HEK293 (cell line): ENCODE measurements at regions not wholly inside any gene's neighbourhood (a gene's known extent, or its start where the extent isn't known, plus 50 kb on each side); places are given as distances from the start of the nearest gene placed in this dataset.

Experiments used
- CTCF ChIA-PET: fragments of 350-600 bp; formaldehyde crosslinking; extraction: SDS; loops from one replicate; lab custom pipeline; 2021; ENCODE audit warnings: antibody characterized with exemption; lab: Yijun Ruan, JAX
- POLR2A ChIA-PET: fragments of 300-600 bp; formaldehyde crosslinking; extraction: SDS; loops from one replicate; lab custom pipeline; 2020; ENCODE audit warnings: antibody characterized with exemption, inconsistent platforms; lab: Yijun Ruan, JAX
- H3K27ac ChIP-seq: fragments of 200-500 bp; sonication (Bioruptor generic); 2 replicates; pipeline ENCODE4 v1.5.1; 2014; ENCODE audit warnings: low read depth, low read length, control low read depth, inconsistent platforms; ENCODE audit errors: extremely low read depth
- H3K36me3 ChIP-seq, 2 experiments: fragments of 200-500 bp in 1 of 2; sonication (Bioruptor generic) in 1 of 2; 1 replicate in 1 of 2; 2 replicates in 1 of 2; pipeline ENCODE4 v1.5.1; 2014 to 2017; ENCODE audit warnings: inconsistent platforms in 2 of 2, low read length in 2 of 2; ENCODE audit not compliant: control insufficient read depth in 2 of 2, insufficient read depth in 1 of 2
- H3K4me1 ChIP-seq: fragments of 200-500 bp; sonication (Bioruptor generic); 2 replicates; pipeline ENCODE4 v1.5.1; 2014; ENCODE audit warnings: mild to moderate bottlenecking, low read length, inconsistent platforms; ENCODE audit not compliant: control insufficient read depth, insufficient read depth
- H3K4me3 ChIP-seq: 2 replicates; pipeline ENCODE4 v1.5.1; 2011; ENCODE audit warnings: low read depth, mild to moderate bottlenecking, control low read depth, low read length, moderate library complexity
- H3K9me3 ChIP-seq: fragments of 200-500 bp; sonication (Bioruptor generic); 2 replicates; pipeline ENCODE4 v1.5.1; 2014; ENCODE audit warnings: low read depth, low read length, inconsistent platforms; ENCODE audit not compliant: control insufficient read depth, insufficient read depth
- BCL11B ChIP-seq: fragments of 450-650 bp; formaldehyde crosslinking; IDR thresholded peaks from 2 replicates; pipeline ENCODE4 v1.5.1; 2016; ENCODE audit warnings: low read depth, missing biosample characterization, missing genetic modification characterization
- KLF16 ChIP-seq: fragments of 450-650 bp; formaldehyde crosslinking; IDR thresholded peaks from 2 replicates; pipeline ENCODE4 v1.5.1; 2017; ENCODE audit warnings: missing biosample characterization, missing genetic modification characterization
- MZF1 ChIP-seq: fragments of 450-650 bp; formaldehyde crosslinking; IDR thresholded peaks from 2 replicates; pipeline ENCODE4 v1.5.1; 2017; ENCODE audit warnings: missing biosample characterization, missing genetic modification characterization, borderline replicate concordance
- REST ChIP-seq: fragments of 450-650 bp; formaldehyde crosslinking; IDR thresholded peaks from 2 replicates; pipeline ENCODE4 v1.5.1; 2016; ENCODE audit warnings: missing biosample characterization, missing genetic modification characterization
- ZFP69B ChIP-seq: fragments of 450-650 bp; formaldehyde crosslinking; IDR thresholded peaks from 2 replicates; pipeline ENCODE4 v1.5.1; 2016; ENCODE audit warnings: missing biosample characterization, missing genetic modification characterization
- ZNF2 ChIP-seq: fragments of 450-650 bp; formaldehyde crosslinking; IDR thresholded peaks from 2 replicates; pipeline ENCODE4 v1.5.1; 2016; ENCODE audit warnings: missing biosample characterization, missing genetic modification characterization
- ZNF248 ChIP-seq: fragments of 450-650 bp; formaldehyde crosslinking; IDR thresholded peaks from 2 replicates; pipeline ENCODE4 v1.5.1; 2017; ENCODE audit warnings: missing biosample characterization, missing genetic modification characterization
- ZNF266 ChIP-seq: fragments of 450-650 bp; formaldehyde crosslinking; IDR thresholded peaks from 2 replicates; pipeline ENCODE4 v1.5.1; 2016; ENCODE audit warnings: missing biosample characterization, missing genetic modification characterization, low read depth
- ZNF280D ChIP-seq: fragments of 450-650 bp; formaldehyde crosslinking; IDR thresholded peaks from 2 replicates; pipeline ENCODE4 v1.5.1; 2016; ENCODE audit warnings: missing biosample characterization, missing genetic modification characterization
- ZNF423 ChIP-seq: fragments of 450-650 bp; formaldehyde crosslinking; IDR thresholded peaks from 2 replicates; pipeline ENCODE4 v1.5.1; 2016; ENCODE audit warnings: missing biosample characterization, missing genetic modification characterization
- ZNF544 ChIP-seq: fragments of 450-650 bp; formaldehyde crosslinking; IDR thresholded peaks from 2 replicates; pipeline ENCODE4 v1.5.0; 2017; ENCODE audit warnings: missing biosample characterization, missing genetic modification characterization
- ZNF626 ChIP-seq: fragments of 450-650 bp; sonication (Bioruptor Pico); formaldehyde crosslinking; IDR thresholded peaks from 2 replicates; pipeline ENCODE4 v1.5.1; 2018; ENCODE audit warnings: missing biosample characterization, missing genetic modification characterization, inconsistent platforms
- ZNF664 ChIP-seq: fragments of 450-650 bp; formaldehyde crosslinking; IDR thresholded peaks from 2 replicates; pipeline ENCODE4 v1.5.1; 2016; ENCODE audit warnings: missing biosample characterization, missing genetic modification characterization
- ZNF704 ChIP-seq: fragments of 450-650 bp; formaldehyde crosslinking; IDR thresholded peaks from 2 replicates; pipeline ENCODE4 v1.5.1; 2016; ENCODE audit warnings: missing biosample characterization, missing genetic modification characterization
- ZNF707 ChIP-seq: fragments of 450-650 bp; formaldehyde crosslinking; IDR thresholded peaks from 2 replicates; pipeline ENCODE4 v1.5.1; 2016; ENCODE audit warnings: missing biosample characterization, missing genetic modification characterization
- ZNF768 ChIP-seq: fragments of 450-650 bp; formaldehyde crosslinking; IDR thresholded peaks from 2 replicates; pipeline ENCODE4 v1.5.1; 2018; ENCODE audit warnings: missing biosample characterization, mild to moderate bottlenecking, missing genetic modification characterization
- ZNF776 ChIP-seq: fragments of 450-650 bp; formaldehyde crosslinking; IDR thresholded peaks from 2 replicates; pipeline ENCODE4 v1.5.0; 2017; ENCODE audit warnings: missing biosample characterization, missing genetic modification characterization, borderline replicate concordance
- ZNF777 ChIP-seq: fragments of 450-650 bp; formaldehyde crosslinking; IDR thresholded peaks from 2 replicates; pipeline ENCODE4 v1.5.1; 2017; ENCODE audit warnings: missing biosample characterization, missing genetic modification characterization, borderline replicate concordance

- ChIA-PET CTCF (interaction anchor here (1.0 kb wide), 2 partner anchors 11 to 15 kb away, joined by 3 to 5 read pairs; no protein-coding TSS in a partner anchor), POLR2A (no interaction called here)
- Histone ChIP-seq H3K4me3 (no peak overlapping the region), H3K9me3 (no peaks in the 10 kb centered on the region), H3K27ac (no peak overlapping the region), H3K4me1 (peaks cover 24% of the 10 kb centered on the region), H3K36me3 (no peaks in the 10 kb centered on the region)
- TF ChIP-seq ZNF248 = no peak
- TF ChIP-seq MZF1 (tag by site-specific recombination) = no peak
- no peak for TF ChIP-seq ZNF266 (tag by site-specific recombination)
- TF ChIP-seq ZNF768 (tag by site-specific recombination) = no peak
- no peak for TF ChIP-seq ZFP69B (tag by site-specific recombination)
- TF ChIP-seq BCL11B (tag by site-specific recombination) = no peak
- TF ChIP-seq REST (tag by site-specific recombination) = no peak
- no peak for TF ChIP-seq ZNF704
Observed at GRCh38 chrX:13374364-13374763, 54.5 kb upstream of the ATXN3L start.

GRCh38 chrX:13373431-13374187 is 53.8 kb upstream of the ATXN3L start:
- no peak overlapping the region for H3K4me3 ChIP-seq
- TF ChIP-seq ZNF707 (no peak), ZNF544 (no peak), KLF16 (tag by site-specific recombination) (no peak), ZNF423 (tag by site-specific recombination) (no peak), ZNF626 (no peak), ZNF280D (tag by site-specific recombination) (no peak), ZNF664 (tag by site-specific recombination) (no peak), ZNF2 (no peak), ZNF777 (tag by site-specific recombination) (no peak), ZNF776 (tag by site-specific recombination) (no peak)
- H3K27ac ChIP-seq = no peak overlapping the region; the same call in 1 of the 2 replicates
- CTCF ChIA-PET = interaction anchor here (0.6 to 1.5 kb wide), 5 partner anchors 11 to 115 kb away, joined by 3 to 5 read pairs (median 3); no protein-coding TSS in a partner anchor
- H3K9me3 ChIP-seq = no peaks in the 10 kb centered on the region
- POLR2A ChIA-PET = interaction anchor here (1.1 kb wide), 1 partner anchor 14 kb away, joined by 3 read pairs; no protein-coding TSS in a partner anchor
- H3K4me1 ChIP-seq = peaks cover 29% of the 10 kb centered on the region
- H3K36me3 ChIP-seq = no peaks in the 10 kb centered on the region
